SJSA1 (cell line): ENCODE measurements at regions not wholly inside any gene's neighbourhood (a gene's known extent, or its start where the extent isn't known, plus 50 kb on each side); places are given as distances from the start of the nearest gene placed in this dataset.

Experiments
- DNase-seq, 2 experiments: peaks; one replicate each; pipeline ENCODE4 v3.0.0-alpha.2; 2015 to 2020; ENCODE audit warnings: low spot score in 2 of 2, low read depth in 1 of 2
- H3K27ac ChIP-seq: fragments of 250-450 bp; sonication (Bioruptor Pico); 2 replicates; pipeline ENCODE4 v1.5.1; 2020; ENCODE audit warnings: mild to moderate bottlenecking, moderate library complexity
- H3K27me3 ChIP-seq: fragments of 250-450 bp; sonication (Bioruptor Pico); replicated peaks from 2 replicates; pipeline ENCODE4 v1.5.1; 2020; ENCODE audit warnings: mild to moderate bottlenecking, moderate library complexity
- H3K36me3 ChIP-seq: fragments of 250-450 bp; sonication (Bioruptor Pico); 2 replicates; pipeline ENCODE4 v1.5.1; 2020; ENCODE audit warnings: mild to moderate bottlenecking
- H3K4me1 ChIP-seq: fragments of 250-450 bp; sonication (Bioruptor Pico); replicated peaks from 2 replicates; pipeline ENCODE4 v1.6.1; 2021; ENCODE audit warnings: mild to moderate bottlenecking
- H3K4me3 ChIP-seq: fragments of 250-450 bp; sonication (Bioruptor Pico); 2 replicates; pipeline ENCODE4 v1.5.1; 2020; ENCODE audit warnings: mild to moderate bottlenecking
- H3K9me3 ChIP-seq: fragments of 250-450 bp; sonication (Bioruptor Pico); replicated peaks from 2 replicates; pipeline ENCODE4 v1.5.1; 2020; ENCODE audit warnings: mild to moderate bottlenecking

GRCh38 chr7:85737426-85737825, 550.6 kb upstream of the SEMA3D start:
- Histone ChIP-seq H3K36me3 (no peaks in the 10 kb centered on the region), H3K27ac (no peak overlapping the region), H3K9me3 (no peaks in the 10 kb centered on the region), H3K4me3 (no peak overlapping the region), H3K4me1 (no peaks in the 10 kb centered on the region), H3K27me3 (no peaks in the 10 kb centered on the region)
- no peak for DNase-seq

DNA sequence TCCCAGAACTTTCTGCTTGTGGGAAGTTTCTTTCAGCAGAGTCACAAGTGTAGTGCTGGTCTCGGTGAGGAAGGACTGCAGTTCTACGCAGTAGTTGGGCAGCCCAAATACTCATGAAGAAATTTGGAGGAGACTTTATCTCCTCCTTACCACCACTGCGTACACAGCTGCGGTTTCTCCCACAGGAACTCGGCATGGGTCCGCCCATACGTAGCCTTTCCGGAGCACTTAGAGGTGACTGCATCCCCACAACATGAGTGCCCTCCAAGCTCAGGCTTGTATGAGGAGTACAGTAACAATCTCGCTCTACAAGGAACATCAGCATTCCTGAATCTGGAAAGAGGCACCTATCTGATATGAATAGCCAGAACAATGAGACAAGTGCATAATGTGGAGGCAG, 549.2 kb upstream of the SEMA3D start:
- Histone ChIP-seq H3K27ac (no peak overlapping the region), H3K4me1 (no peaks in the 10 kb centered on the region), H3K4me3 (no peak overlapping the region), H3K9me3 (no peaks in the 10 kb centered on the region), H3K27me3 (no peaks in the 10 kb centered on the region), H3K36me3 (no peaks in the 10 kb centered on the region)
- DNase-seq = no peak

DNA sequence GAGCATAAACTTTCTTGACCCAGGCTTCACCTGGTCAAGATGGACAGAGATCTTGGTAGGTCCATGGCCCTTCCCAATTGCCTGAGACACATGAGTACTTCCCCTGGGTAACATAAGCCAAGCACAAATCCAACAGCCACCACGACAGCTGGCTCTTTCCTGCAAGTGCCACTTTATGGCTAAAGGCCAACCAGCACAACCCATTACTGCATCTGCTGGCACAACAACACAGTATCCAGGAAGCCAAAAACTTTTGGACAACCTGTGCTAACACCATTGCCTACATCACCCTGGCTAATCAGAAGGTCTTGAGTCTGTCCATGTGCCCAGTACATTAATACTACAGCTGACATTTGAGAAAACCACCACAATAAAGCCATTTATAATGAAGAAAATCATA, 548.0 kb upstream of the SEMA3D start:
- no peaks in the 10 kb centered on the region for H3K4me1 ChIP-seq
- H3K4me3 ChIP-seq = no peak overlapping the region
- no peaks in the 10 kb centered on the region for H3K27me3 ChIP-seq
- no peaks in the 10 kb centered on the region for H3K9me3 ChIP-seq
- no peak overlapping the region for H3K27ac ChIP-seq
- H3K36me3 ChIP-seq = no peaks in the 10 kb centered on the region
- no peak for DNase-seq

DNA sequence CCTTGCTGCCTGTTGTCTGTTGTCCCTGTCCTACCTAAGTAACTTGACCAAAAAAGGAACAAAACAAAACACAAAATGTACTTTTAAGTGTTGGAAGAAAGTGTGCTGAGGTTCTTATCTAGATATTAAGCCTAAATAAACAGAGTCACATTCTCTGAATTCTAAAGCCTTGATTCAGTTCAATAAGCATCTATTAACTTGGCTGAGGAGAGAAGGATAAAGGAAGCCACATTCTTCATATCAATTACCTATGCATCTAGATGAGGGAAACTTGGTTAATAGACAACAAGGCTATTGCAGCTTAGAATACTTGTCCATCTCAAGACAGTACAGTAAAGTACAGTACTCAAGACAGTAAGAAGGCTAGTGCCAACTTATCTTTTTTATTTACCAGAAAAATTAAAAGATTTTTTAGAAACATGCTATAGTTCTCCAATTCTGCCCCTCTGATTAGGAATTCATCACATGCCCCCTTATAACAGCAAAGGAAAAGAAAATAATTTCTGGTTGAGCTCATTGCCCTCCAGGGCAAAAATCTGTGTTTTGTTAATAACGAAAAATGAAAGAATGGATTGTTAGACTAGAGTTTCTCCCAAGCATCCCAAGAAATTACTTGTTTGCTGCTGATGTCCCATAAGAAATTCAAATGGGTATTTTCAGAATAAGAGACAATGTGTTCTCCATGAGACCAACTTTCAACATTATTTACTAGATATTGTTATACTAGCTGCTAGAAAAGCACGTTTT, 546.5 kb upstream of the SEMA3D start:
- H3K27me3 ChIP-seq = no peaks in the 10 kb centered on the region
- H3K36me3 ChIP-seq = no peaks in the 10 kb centered on the region
- no peaks in the 10 kb centered on the region for H3K9me3 ChIP-seq
- H3K4me1 ChIP-seq = no peaks in the 10 kb centered on the region
- DNase-seq = no peak
- H3K27ac ChIP-seq = no peak overlapping the region
- no peak overlapping the region for H3K4me3 ChIP-seq

GRCh38 chr7:85730012-85730411, 543.2 kb upstream of the SEMA3D start:
- Histone ChIP-seq H3K27ac (no peak overlapping the region), H3K36me3 (no peaks in the 10 kb centered on the region), H3K4me3 (no peak overlapping the region), H3K4me1 (no peaks in the 10 kb centered on the region), H3K27me3 (no peaks in the 10 kb centered on the region), H3K9me3 (no peaks in the 10 kb centered on the region)
- no peak for DNase-seq

GRCh38 chr7:85725026-85725425, 538.2 kb upstream of the SEMA3D start:
- no peaks in the 10 kb centered on the region for H3K36me3 ChIP-seq
- H3K4me1 ChIP-seq = no peaks in the 10 kb centered on the region
- DNase-seq = no peak
- no peak overlapping the region for H3K4me3 ChIP-seq
- no peak overlapping the region for H3K27ac ChIP-seq
- H3K27me3 ChIP-seq = no peaks in the 10 kb centered on the region
- H3K9me3 ChIP-seq = no peaks in the 10 kb centered on the region

GRCh38 chr7:85719981-85720953, 533.4 kb upstream of the SEMA3D start:
- no peaks in the 10 kb centered on the region for H3K27me3 ChIP-seq
- DNase-seq = no peak
- H3K36me3 ChIP-seq = no peaks in the 10 kb centered on the region
- no peak overlapping the region for H3K4me3 ChIP-seq
- H3K9me3 ChIP-seq = no peaks in the 10 kb centered on the region
- no peaks in the 10 kb centered on the region for H3K4me1 ChIP-seq
- no peak overlapping the region for H3K27ac ChIP-seq

GRCh38 chr7:85716353-85716752, 529.5 kb upstream of the SEMA3D start:
- H3K9me3 ChIP-seq = no peaks in the 10 kb centered on the region
- no peaks in the 10 kb centered on the region for H3K36me3 ChIP-seq
- no peak for DNase-seq
- H3K27me3 ChIP-seq = no peaks in the 10 kb centered on the region; the same call in 1 of the 2 replicates
- H3K4me3 ChIP-seq = no peak overlapping the region
- no peak overlapping the region for H3K27ac ChIP-seq
- no peaks in the 10 kb centered on the region for H3K4me1 ChIP-seq

DNA sequence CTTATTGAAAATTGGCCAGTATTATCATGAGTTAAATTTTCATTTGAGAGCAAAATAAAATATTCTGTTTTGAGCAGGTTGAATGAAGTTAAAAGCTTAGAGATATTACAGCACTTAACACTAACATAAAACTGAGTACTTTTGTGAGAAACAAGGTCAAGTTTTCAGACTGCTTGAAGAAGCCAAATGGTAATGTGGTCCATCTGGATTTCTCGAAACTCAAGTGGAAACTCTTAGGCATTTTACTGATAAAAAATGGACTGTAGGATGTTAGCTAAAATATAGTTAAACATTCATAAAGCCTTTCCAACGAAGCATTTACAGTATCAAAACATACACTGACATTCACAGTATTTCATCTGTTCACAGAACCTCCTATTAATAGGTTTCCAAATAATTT, 528.1 kb upstream of the SEMA3D start:
- no peaks in the 10 kb centered on the region for H3K9me3 ChIP-seq
- no peaks in the 10 kb centered on the region for H3K36me3 ChIP-seq
- H3K27ac ChIP-seq = no peak overlapping the region
- H3K4me1 ChIP-seq = no peaks in the 10 kb centered on the region
- no peak for DNase-seq
- no peaks in the 10 kb centered on the region; the same call in 1 of the 2 replicates for H3K27me3 ChIP-seq
- H3K4me3 ChIP-seq = no peak overlapping the region

- Histone ChIP-seq H3K9me3 (no peaks in the 10 kb centered on the region), H3K4me1 (no peaks in the 10 kb centered on the region), H3K4me3 (no peak overlapping the region), H3K27ac (no peak overlapping the region), H3K27me3 (no peaks in the 10 kb centered on the region; the same call in 1 of the 2 replicates), H3K36me3 (no peaks in the 10 kb centered on the region)
- no peak for DNase-seq
Measured at GRCh38 chr7:85714043-85714578, 527.3 kb upstream of the SEMA3D start.

DNA sequence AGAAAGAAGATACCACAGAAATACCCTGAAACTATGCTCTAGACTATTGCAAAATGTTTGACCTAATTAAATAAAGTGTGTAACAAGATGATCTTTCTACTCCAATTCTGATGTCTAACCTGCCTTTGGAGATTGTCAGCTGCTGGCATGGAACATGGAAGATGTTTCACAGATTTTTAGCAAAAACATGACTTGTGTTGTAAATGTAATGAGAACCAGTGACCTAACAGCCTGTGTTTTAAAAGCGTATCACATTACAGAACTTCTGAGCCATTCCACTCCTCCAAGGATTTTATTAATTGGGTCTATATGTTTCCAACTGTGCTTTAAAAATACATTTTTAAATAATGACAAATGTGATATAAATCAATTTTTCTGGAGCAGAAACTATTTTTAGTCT, 526.3 kb upstream of the SEMA3D start:
- no peak for DNase-seq
- Histone ChIP-seq H3K9me3 (no peaks in the 10 kb centered on the region), H3K27me3 (no peaks in the 10 kb centered on the region; the same call in 1 of the 2 replicates), H3K27ac (no peak overlapping the region), H3K4me3 (no peak overlapping the region), H3K4me1 (no peaks in the 10 kb centered on the region), H3K36me3 (no peaks in the 10 kb centered on the region)

DNA sequence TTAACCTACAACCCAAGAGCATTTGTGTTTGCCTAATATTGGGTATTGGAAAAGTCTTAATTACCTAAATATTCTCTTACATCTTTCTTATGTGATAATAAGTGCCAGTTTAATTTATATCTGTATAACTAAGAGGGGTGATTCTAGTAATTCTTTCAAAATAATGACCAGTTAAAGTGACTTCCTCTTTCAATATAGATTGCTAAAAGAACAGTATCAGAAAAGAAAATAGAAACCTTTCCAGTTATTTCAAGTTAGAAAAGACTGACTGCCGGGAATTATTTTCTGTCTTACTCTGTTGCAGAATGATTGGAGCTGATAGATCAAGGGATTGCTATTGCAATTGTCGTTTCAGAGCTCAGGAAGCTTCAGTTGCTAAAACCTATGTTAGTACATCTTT, 525.0 kb upstream of the SEMA3D start:
- DNase-seq = no peak
- H3K4me3 ChIP-seq = no peak overlapping the region

DNA sequence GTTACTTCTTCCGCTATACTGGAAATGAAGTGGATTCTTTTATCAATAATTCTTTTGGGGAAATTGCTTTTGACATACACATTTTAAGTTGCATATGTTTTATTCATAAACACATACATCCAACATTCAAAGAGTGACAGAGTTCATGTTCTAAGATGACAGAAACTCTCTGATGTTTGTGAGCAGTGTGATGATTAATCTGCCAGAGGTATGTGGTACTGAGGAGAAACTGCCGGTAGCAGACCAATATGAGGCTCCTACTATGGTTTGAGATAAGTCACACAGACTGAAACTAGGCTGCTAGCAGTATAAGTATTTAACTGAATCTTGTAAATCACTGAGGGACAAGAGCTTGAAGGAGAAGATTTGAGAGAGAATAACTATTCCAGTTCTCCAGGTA, 524.1 kb upstream of the SEMA3D start:
- H3K27me3 ChIP-seq = no peaks in the 10 kb centered on the region; the same call in 1 of the 2 replicates
- no peaks in the 10 kb centered on the region for H3K36me3 ChIP-seq
- no peak for DNase-seq
- H3K9me3 ChIP-seq = no peaks in the 10 kb centered on the region
- no peak overlapping the region for H3K27ac ChIP-seq
- no peak overlapping the region for H3K4me3 ChIP-seq
- no peaks in the 10 kb centered on the region for H3K4me1 ChIP-seq

More for the DNA sequence above, 525.0 kb upstream of the SEMA3D start:
- Histone ChIP-seq H3K4me1 (no peaks in the 10 kb centered on the region), H3K9me3 (no peaks in the 10 kb centered on the region), H3K27ac (no peak overlapping the region), H3K27me3 (no peaks in the 10 kb centered on the region; the same call in 1 of the 2 replicates), H3K36me3 (no peaks in the 10 kb centered on the region)

DNA sequence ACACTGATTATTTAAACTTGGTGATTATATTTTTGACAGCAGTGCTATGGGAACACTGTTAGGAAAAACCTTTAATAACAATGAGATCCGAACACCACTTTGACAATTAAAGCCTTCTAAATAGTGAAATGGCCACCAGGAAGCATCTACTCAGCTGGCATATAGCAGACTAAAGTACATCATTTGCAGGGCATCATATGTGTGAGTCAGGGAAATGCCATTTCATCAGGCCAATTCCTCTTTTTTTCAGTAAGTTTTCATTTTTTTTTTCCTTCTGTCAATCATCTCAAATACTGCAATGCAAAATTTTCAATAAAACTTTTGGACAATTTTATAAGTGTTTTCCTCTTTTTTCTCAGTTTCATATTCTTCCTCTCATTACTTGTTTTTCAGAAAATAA, 521.4 kb upstream of the SEMA3D start:
- H3K4me3 ChIP-seq = no peak overlapping the region
- no peak overlapping the region for H3K27ac ChIP-seq
- DNase-seq = no peak
- no peaks in the 10 kb centered on the region; the same call in 1 of the 2 replicates for H3K27me3 ChIP-seq
- no peaks in the 10 kb centered on the region for H3K36me3 ChIP-seq
- H3K9me3 ChIP-seq = no peaks in the 10 kb centered on the region
- H3K4me1 ChIP-seq = no peaks in the 10 kb centered on the region
